GM06990 (cell line): ENCODE measurements at regions not wholly inside any gene's neighbourhood (a gene's known extent, or its start where the extent isn't known, plus 50 kb on each side); places are given as distances from the start of the nearest gene placed in this dataset.

Experiments
- DNase-seq: peaks from one replicate; pipeline ENCODE4 v3.0.0-alpha.2; 2011; ENCODE audit not compliant: insufficient read length; ENCODE audit errors: extremely low read depth
- H3K27me3 ChIP-seq: replicated peaks from 2 replicates; pipeline ENCODE4 v1.6.0; 2011; ENCODE audit warnings: low read length; ENCODE audit not compliant: control insufficient read depth, insufficient read depth
- H3K36me3 ChIP-seq: 2 replicates; pipeline ENCODE4 v1.5.1; 2011; ENCODE audit warnings: low read length; ENCODE audit not compliant: control insufficient read depth, insufficient read depth
- H3K4me3 ChIP-seq: replicated peaks from 2 replicates; pipeline ENCODE4 v1.5.1; 2011; ENCODE audit warnings: low read depth, mild to moderate bottlenecking, control low read depth, low read length
- CTCF ChIP-seq: IDR thresholded peaks from 2 replicates; pipeline ENCODE4 v1.5.1; 2011; ENCODE audit warnings: low read length, control low read depth, mild to moderate bottlenecking, inconsistent platforms; ENCODE audit not compliant: insufficient read depth, poor library complexity, severe bottlenecking

GRCh38 chrX:39759526-39760224 lies 338.1 kb downstream of the BCOR start:
- Histone ChIP-seq H3K4me3 (no peak overlapping the region), H3K27me3 (no peaks in the 10 kb centered on the region; the same call in none of the 2 replicates), H3K36me3 (no peaks in the 10 kb centered on the region)
- TF ChIP-seq CTCF: no peak
- no peak for DNase-seq

GRCh38 chrX:39760930-39761329 lies 336.8 kb downstream of the BCOR start:
- no peak for TF ChIP-seq CTCF
- Histone ChIP-seq H3K27me3 (no peaks in the 10 kb centered on the region; the same call in none of the 2 replicates), H3K4me3 (no peak overlapping the region), H3K36me3 (no peaks in the 10 kb centered on the region)
- no peak for DNase-seq

- TF ChIP-seq CTCF: no peak
- DNase-seq: no peak
- Histone ChIP-seq H3K27me3 (no peaks in the 10 kb centered on the region; the same call in none of the 2 replicates), H3K4me3 (no peak overlapping the region), H3K36me3 (no peaks in the 10 kb centered on the region)
Observed at GRCh38 chrX:39762266-39762841, 335.4 kb downstream of the BCOR start.

GRCh38 chrX:39764441-39764914 lies 333.3 kb downstream of the BCOR start:
- H3K36me3 ChIP-seq: no peaks in the 10 kb centered on the region
- peaks cover 4% of the 10 kb centered on the region for H3K27me3 ChIP-seq
- DNase-seq: no peak
- TF ChIP-seq CTCF: no peak
- H3K4me3 ChIP-seq: no peak overlapping the region

- TF ChIP-seq CTCF: no peak
- peaks cover 4% of the 10 kb centered on the region for H3K27me3 ChIP-seq
- H3K36me3 ChIP-seq: no peaks in the 10 kb centered on the region
- no peak for DNase-seq
- no peak overlapping the region for H3K4me3 ChIP-seq
Observed at GRCh38 chrX:39765327-39765726, 332.4 kb downstream of the BCOR start.
